SJCRH30 (cell line): ENCODE measurements at regions not wholly inside any gene's neighbourhood (a gene's known extent, or its start where the extent isn't known, plus 50 kb on each side); places are given as distances from the start of the nearest gene placed in this dataset.
A peak's percentile ranks its signal among the peaks of the same experiment; 100 is the strongest.

Experiments used
- DNase-seq, 2 experiments: peaks; one replicate each; pipeline ENCODE4 v3.0.0-alpha.2; 2015 to 2020
- H3K27ac ChIP-seq: fragments of 250-450 bp; sonication (Bioruptor Pico); 2 replicates; pipeline ENCODE4 v1.5.1; 2020; ENCODE audit warnings: mild to moderate bottlenecking, moderate library complexity
- H3K27me3 ChIP-seq: fragments of 250-450 bp; sonication (Bioruptor Pico); 2 replicates; pipeline ENCODE4 v1.5.1; 2020; ENCODE audit warnings: mild to moderate bottlenecking, moderate library complexity
- H3K36me3 ChIP-seq: fragments of 250-450 bp; sonication (Bioruptor Pico); 2 replicates; pipeline ENCODE4 v1.5.1; 2020; ENCODE audit warnings: mild to moderate bottlenecking, moderate library complexity
- H3K4me1 ChIP-seq: fragments of 250-450 bp; sonication (Bioruptor Pico); 2 replicates; pipeline ENCODE4 v1.5.1; 2020; ENCODE audit warnings: mild to moderate bottlenecking, moderate library complexity
- H3K4me3 ChIP-seq: fragments of 250-450 bp; sonication (Bioruptor Pico); 2 replicates; pipeline ENCODE4 v1.5.1; 2020; ENCODE audit warnings: mild to moderate bottlenecking, moderate library complexity
- H3K9me3 ChIP-seq: fragments of 250-450 bp; sonication (Bioruptor Pico); replicated peaks from 2 replicates; pipeline ENCODE4 v1.5.1; 2020; ENCODE audit warnings: mild to moderate bottlenecking, moderate library complexity

- DNase-seq: no peak
- Histone ChIP-seq H3K27ac (no peak overlapping the region), H3K27me3 (no peaks in the 10 kb centered on the region), H3K4me3 (no peak overlapping the region), H3K9me3 (no peaks in the 10 kb centered on the region), H3K4me1 (no peaks in the 10 kb centered on the region), H3K36me3 (no peaks in the 10 kb centered on the region)
Observed at GRCh38 chr12:11549119-11549518, 100.4 kb upstream of the ETV6 start.

- no peak overlapping the region for H3K4me3 ChIP-seq
- no peaks in the 10 kb centered on the region for H3K4me1 ChIP-seq
- no peaks in the 10 kb centered on the region for H3K27me3 ChIP-seq
- DNase-seq: peak; percentile 43 to 70
- H3K36me3 ChIP-seq: no peaks in the 10 kb centered on the region
- no peak overlapping the region for H3K27ac ChIP-seq
- H3K9me3 ChIP-seq: no peaks in the 10 kb centered on the region
Observed at GRCh38 chr12:11553871-11554533, 95.5 kb upstream of the ETV6 start.

DNA sequence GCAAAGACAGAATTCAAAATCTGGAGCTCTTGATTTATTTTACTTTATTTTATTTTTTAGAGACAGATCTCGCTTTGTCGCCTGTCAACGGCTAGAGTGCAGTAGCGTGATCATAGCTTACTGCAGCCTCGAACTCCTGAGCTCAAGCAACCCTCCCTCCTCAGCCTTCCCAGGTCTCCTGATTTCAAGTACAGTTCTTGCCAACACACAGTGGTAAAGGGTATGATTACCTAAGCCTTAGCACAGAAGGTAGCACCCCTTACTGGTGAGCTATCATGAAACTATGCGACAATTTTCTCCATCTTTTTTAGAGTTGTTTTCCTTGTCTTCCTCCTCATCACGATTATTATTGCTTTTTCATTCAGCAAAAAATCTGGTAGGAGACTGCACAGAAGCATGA lies 94.3 kb upstream of the ETV6 start:
- Histone ChIP-seq H3K9me3 (no peaks in the 10 kb centered on the region), H3K36me3 (no peaks in the 10 kb centered on the region), H3K4me1 (no peaks in the 10 kb centered on the region), H3K27me3 (no peaks in the 10 kb centered on the region), H3K4me3 (no peak overlapping the region), H3K27ac (no peak overlapping the region)
- DNase-seq: no peak

DNA sequence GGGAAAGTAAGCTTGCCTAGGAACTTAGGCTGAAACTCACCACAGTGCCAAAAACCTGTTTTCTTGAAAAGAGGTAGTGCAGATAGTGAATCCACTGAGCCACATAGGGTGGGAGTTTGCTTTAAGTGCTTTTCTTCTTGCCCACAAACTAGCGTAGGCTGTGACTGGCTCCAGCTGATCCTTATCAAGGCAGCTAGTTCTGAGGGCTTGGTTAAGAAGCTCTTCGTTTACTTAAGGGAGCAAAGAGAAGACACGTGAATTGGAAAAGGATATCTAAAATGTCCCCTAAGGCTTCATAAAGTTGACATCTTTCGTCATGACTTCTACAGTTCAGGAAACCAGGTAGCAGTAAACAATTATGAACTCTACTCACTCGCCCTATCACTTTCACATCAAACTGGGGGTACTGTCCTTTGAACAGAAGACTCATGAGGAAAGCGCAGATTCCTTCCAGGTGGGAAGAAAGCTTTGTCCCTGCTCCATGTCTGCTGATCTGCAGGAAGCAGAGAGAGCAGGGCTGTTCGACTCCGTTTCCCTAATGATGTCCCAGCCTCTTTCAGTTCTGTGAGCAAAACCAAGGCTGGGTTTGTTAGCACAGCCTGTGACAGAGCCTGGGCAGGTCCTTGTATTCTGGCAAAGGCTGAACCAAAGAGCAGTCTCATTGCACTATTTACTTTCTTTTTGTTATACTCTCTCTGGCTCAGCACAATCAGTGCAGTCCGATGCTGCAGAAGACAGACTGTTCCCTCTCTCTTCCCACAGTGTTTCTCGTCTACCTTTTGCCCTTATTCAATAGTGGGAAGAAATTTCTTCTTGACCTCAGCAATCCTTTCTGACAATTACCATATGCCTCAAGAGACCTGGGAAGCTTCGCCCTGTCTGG lies 93.5 kb upstream of the ETV6 start:
- H3K27me3 ChIP-seq: no peaks in the 10 kb centered on the region
- H3K27ac ChIP-seq: no peak overlapping the region
- no peaks in the 10 kb centered on the region for H3K9me3 ChIP-seq
- H3K36me3 ChIP-seq: no peaks in the 10 kb centered on the region
- H3K4me1 ChIP-seq: no peaks in the 10 kb centered on the region
- H3K4me3 ChIP-seq: no peak overlapping the region
- DNase-seq: no peak

GRCh38 chr12:11556682-11557081 lies 92.8 kb upstream of the ETV6 start:
- Histone ChIP-seq H3K9me3 (no peaks in the 10 kb centered on the region), H3K27ac (no peak overlapping the region), H3K4me1 (no peaks in the 10 kb centered on the region), H3K36me3 (no peaks in the 10 kb centered on the region), H3K27me3 (no peaks in the 10 kb centered on the region), H3K4me3 (no peak overlapping the region)
- DNase-seq: no peak

DNA sequence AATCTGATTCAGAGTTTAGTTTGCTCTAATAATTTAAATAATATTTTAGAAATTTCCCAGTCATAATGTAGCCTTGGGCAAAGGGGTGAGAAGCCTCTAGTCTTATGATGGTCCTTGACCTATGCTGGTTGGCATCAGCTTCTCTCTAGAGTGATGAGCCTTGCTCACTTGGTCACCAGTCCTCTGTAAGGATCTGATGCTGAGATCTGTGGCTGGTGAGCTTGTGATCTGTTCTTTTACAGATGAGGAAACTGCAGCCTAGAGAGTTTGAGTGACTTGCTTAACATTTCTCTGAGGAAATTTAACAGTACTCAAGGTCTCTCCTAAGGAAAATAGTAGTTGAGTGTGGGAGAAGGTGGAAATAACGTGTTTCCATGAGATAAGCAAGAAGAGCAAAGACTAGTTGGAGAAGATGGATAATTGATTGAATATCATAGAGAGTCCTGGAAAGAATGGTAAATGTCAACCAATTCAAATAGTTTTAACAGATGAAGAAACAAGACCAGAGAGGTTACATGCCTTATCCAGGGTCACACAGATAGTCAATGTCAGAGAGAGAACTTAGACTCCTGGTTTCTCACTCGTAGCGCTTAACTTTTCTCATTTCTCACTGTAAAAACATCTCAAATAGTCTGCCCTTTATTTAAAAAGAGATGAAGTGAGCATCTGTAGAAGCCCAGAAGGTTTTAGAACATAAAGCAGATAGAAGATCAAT lies 89.7 kb upstream of the ETV6 start:
- no peak overlapping the region for H3K4me3 ChIP-seq
- no peaks in the 10 kb centered on the region for H3K27me3 ChIP-seq

DNA sequence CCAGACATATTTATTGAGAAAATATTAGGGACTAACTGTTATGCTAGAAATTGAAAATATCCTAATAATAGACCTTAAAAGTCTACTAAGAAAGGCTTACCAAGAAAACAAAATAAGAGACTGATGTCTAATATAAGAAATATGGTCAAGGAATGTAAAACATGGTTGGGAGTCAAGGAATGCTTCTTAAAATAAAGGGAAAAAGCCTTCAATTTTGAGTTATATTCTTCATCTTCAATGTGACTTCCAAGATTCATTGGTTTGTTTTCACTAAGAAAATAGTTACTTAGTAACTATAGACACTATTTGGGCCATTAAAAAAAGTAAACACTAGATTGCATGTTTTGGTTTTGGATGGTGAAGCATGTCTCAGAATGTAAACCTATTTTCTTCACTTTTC lies 88.1 kb upstream of the ETV6 start:
- H3K4me3 ChIP-seq: no peak overlapping the region
- no peaks in the 10 kb centered on the region for H3K4me1 ChIP-seq
- no peaks in the 10 kb centered on the region for H3K36me3 ChIP-seq
- no peaks in the 10 kb centered on the region for H3K27me3 ChIP-seq
- H3K27ac ChIP-seq: no peak overlapping the region
- no peaks in the 10 kb centered on the region for H3K9me3 ChIP-seq
- DNase-seq: no peak

More for the DNA sequence above, 89.7 kb upstream of the ETV6 start:
- no peaks in the 10 kb centered on the region for H3K9me3 ChIP-seq
- no peak overlapping the region for H3K27ac ChIP-seq
- H3K36me3 ChIP-seq: no peaks in the 10 kb centered on the region
- no peak for DNase-seq
- H3K4me1 ChIP-seq: no peaks in the 10 kb centered on the region

- no peak for DNase-seq
- Histone ChIP-seq H3K36me3 (no peaks in the 10 kb centered on the region), H3K9me3 (no peaks in the 10 kb centered on the region), H3K4me1 (no peaks in the 10 kb centered on the region), H3K27ac (no peak overlapping the region), H3K27me3 (no peaks in the 10 kb centered on the region), H3K4me3 (no peak overlapping the region)
Observed at GRCh38 chr12:11563785-11564739, 85.4 kb upstream of the ETV6 start.

GRCh38 chr12:11564984-11565651 lies 84.4 kb upstream of the ETV6 start:
- Histone ChIP-seq H3K4me1 (no peaks in the 10 kb centered on the region), H3K36me3 (no peaks in the 10 kb centered on the region), H3K27ac (no peak overlapping the region), H3K4me3 (no peak overlapping the region), H3K27me3 (no peaks in the 10 kb centered on the region), H3K9me3 (no peaks in the 10 kb centered on the region)
- DNase-seq: no peak

DNA sequence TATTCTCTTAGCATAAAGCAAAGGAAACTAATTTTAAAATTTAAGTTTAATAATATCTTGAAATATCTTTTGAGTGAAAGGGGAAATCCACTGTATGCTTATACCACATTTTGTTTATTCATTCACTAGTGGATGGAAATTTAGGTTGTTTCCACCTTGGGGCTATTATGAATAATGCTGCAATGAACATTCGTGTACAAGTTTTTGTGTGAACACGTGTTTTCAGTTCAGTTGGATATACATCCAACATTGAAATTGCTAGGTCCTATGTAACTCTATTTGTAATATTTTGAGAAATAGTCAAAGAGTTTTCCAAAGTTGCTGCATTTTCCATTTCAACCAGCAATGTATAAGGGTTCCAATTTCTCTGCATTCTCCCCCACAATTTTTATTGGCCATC lies 83.7 kb upstream of the ETV6 start:
- H3K27me3 ChIP-seq: no peaks in the 10 kb centered on the region
- no peaks in the 10 kb centered on the region for H3K36me3 ChIP-seq
- H3K27ac ChIP-seq: no peak overlapping the region
- no peak for DNase-seq
- no peaks in the 10 kb centered on the region for H3K4me1 ChIP-seq
- no peaks in the 10 kb centered on the region for H3K9me3 ChIP-seq
- H3K4me3 ChIP-seq: no peak overlapping the region

- no peaks in the 10 kb centered on the region for H3K4me1 ChIP-seq
- H3K27me3 ChIP-seq: no peaks in the 10 kb centered on the region
- no peak overlapping the region for H3K27ac ChIP-seq
- DNase-seq: no peak
- H3K9me3 ChIP-seq: no peaks in the 10 kb centered on the region
- H3K36me3 ChIP-seq: no peaks in the 10 kb centered on the region
- H3K4me3 ChIP-seq: no peak overlapping the region
Observed at GRCh38 chr12:11568155-11568761, 81.2 kb upstream of the ETV6 start.

- Histone ChIP-seq H3K9me3 (no peaks in the 10 kb centered on the region), H3K27ac (no peak overlapping the region), H3K27me3 (no peaks in the 10 kb centered on the region)
Observed at GRCh38 chr12:11568762-11569478, 80.6 kb upstream of the ETV6 start.

GRCh38 chr12:11569716-11570115 lies 79.8 kb upstream of the ETV6 start:
- DNase-seq: no peak
- Histone ChIP-seq H3K27me3 (no peaks in the 10 kb centered on the region), H3K4me1 (no peaks in the 10 kb centered on the region), H3K36me3 (no peaks in the 10 kb centered on the region), H3K4me3 (no peak overlapping the region), H3K9me3 (no peaks in the 10 kb centered on the region), H3K27ac (no peak overlapping the region)

More at GRCh38 chr12:11568762-11569478, 80.6 kb upstream of the ETV6 start:
- DNase-seq: no peak
- Histone ChIP-seq H3K36me3 (no peaks in the 10 kb centered on the region), H3K4me3 (no peak overlapping the region), H3K4me1 (no peaks in the 10 kb centered on the region)
